Kidney capillary endothelial cell (primary cell): ENCODE measurements at regions not wholly inside any gene's neighbourhood (a gene's known extent, or its start where the extent isn't known, plus 50 kb on each side); places are given as distances from the start of the nearest gene placed in this dataset.
"Not testable (repeated sequence)": the region's sequence is repeated elsewhere in the genome, so short reads cannot be mapped to it uniquely, and the experiment has no call there.

Experiments used
- DNase-seq: peaks from one replicate; pipeline ENCODE4 v3.0.0-alpha.2; 2018; ENCODE audit warnings: low spot score

DNA sequence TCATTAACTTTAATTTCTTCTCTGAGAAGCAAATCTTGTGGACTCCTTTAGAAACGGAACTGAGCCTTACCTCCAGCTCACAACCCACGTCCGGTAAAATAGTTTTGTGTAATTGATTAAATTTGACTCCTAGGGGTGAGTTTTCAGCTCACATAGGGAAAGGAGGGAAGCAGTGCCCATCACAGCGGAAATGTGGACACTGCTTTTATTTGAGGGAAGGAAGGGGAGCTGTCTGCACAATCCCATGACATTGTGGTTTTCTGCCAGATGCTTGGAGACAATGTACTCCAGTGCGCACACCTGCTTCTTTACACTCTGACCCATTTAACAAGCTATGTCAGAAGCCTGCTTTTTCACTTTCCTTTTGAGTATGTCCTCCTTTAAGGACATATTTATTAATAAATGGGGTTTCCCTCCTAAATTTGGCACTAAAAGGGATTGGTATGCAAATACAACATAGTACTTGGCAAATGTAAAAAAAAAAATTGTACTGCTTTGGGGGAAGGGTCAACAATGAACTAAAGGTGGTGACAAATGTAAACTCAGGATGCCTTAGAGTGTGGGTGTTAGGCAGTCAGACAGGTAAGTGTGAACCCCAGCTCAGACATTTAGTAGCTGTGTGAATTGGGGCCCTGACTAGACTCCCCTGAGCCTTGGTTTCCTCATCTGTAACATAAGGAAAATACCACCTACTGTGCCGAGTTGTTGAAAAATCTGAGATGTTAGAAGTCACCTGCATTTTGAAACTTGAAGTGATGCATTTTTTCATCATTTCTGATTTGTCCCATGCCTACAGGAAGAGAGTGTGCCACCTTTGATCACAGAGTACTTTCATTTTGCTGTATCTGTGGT is 90.2 kb upstream of the KLF6 start:
- no peak for DNase-seq

GRCh38 chr10:3874610-3874989 is 89.6 kb upstream of the KLF6 start:
- not testable (repeated sequence) for DNase-seq

GRCh38 chr10:3873728-3874461 is 88.9 kb upstream of the KLF6 start:
- no peak for DNase-seq

DNA sequence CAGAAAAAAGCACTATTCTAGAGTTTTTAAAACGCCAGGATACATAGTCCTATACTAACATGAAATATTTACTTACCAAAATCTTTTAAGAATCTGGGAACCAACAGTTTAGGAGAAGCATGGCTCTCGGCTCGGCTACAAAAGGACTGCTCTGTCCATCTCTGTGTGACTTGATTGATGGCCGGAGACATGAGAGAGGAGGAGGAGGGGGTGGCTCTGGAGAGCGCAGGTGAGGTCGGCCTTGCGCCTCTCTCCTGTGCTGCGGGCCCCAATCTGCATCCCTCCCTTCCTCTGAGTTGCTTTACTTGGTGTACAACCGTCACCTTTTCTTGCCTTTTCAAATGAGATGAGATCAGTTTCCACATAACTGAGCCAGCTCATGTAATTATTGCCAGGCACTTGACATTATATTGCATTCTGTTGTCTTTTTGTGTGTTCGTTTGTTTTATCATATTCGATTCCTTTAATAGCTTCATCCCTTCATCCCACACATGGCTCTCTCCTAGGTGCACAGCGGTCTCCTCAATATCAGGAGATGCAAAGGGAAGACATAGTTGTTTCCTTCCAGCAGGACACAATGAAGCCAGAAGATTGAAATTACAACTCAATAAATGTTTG is 87.8 kb upstream of the KLF6 start:
- DNase-seq, result no peak

GRCh38 chr10:3871424-3871996 is 86.5 kb upstream of the KLF6 start:
- no peak for DNase-seq

GRCh38 chr10:3869036-3869435 is 84.0 kb upstream of the KLF6 start:
- no peak for DNase-seq

GRCh38 chr10:3868271-3868664 is 83.3 kb upstream of the KLF6 start:
- no peak for DNase-seq

GRCh38 chr10:3867454-3868270 is 82.7 kb upstream of the KLF6 start:
- DNase-seq, result no peak

- DNase-seq, result no peak
These were observed 81.3 kb upstream of the KLF6 start for GRCh38 chr10:3866332-3866731.

DNA sequence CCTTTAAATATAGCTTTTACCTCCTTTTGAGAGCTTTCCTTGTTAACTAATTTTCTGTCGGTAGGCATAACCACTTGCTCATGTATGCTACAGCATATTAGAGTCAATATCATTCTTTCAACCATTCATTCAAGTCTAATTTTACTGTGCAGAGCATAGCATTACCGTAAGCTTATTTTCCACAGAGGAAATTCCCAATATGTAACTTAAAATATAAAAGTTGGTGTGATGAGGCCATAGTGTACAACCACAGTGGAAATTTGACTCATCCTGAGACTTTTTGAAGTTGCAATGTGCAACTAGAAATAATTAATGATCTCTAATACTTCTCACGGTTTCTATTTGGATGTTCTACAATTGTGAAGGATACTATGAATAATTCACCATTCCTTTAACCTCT is 80.6 kb upstream of the KLF6 start:
- no peak for DNase-seq

GRCh38 chr10:3861795-3862194 is 76.8 kb upstream of the KLF6 start:
- no peak for DNase-seq

DNA sequence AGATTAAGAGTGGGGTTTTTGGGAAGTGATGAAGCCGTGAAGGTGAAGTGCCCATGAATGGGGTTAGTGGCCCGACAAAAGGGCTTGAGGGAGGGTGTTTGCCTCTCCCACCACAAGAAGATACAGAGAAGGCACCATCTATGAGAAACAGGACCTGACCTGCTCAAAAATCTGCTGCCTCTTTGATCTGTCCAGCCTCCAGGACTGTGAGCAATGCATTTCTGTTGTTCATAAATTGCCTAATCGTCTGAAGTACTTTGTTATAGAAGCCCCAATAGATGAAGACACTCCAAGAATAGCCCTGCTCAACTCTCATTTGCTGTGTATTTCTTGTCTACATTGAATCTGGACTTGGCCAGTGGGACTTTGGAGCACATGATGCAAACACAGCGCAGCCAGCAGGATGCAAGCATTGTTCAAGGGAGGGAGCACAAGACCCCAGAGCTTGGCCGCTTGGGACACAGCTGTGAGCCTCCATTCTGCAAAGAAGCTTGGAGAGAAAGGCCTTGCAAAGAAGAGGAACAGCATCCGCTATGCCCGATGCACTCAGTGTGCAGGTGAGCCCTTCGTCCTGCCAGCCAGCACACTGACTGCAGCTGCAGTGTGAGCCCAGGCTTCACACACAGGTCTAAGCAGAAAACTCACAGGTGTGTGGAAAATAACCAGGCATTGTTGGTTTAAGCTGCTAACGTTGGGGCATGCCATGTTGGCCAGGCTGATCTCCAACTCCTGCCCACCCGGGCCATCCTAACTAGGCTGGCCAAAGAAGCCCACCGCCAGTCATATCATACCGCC is 73.2 kb upstream of the KLF6 start:
- DNase-seq, result no peak

DNA sequence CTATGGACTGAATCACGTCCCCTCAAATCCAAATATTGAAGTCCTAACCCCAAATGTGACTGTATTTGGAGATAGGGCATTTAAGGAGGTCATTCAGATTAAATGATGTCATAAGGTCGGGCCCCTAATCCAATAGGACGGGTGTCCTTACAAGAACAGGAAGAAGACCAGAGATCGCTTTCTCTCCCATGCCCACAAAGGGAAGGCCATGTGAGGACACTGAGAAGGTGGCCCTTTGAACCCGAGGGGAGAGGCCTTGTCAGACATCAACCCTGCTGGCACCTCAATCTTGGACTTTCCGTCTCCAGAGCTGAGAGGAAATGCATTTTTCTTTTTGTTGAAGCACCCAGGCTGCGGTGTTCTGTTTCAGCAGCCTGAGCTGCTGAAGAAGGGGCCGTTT is 72.3 kb upstream of the KLF6 start:
- no peak for DNase-seq

DNA sequence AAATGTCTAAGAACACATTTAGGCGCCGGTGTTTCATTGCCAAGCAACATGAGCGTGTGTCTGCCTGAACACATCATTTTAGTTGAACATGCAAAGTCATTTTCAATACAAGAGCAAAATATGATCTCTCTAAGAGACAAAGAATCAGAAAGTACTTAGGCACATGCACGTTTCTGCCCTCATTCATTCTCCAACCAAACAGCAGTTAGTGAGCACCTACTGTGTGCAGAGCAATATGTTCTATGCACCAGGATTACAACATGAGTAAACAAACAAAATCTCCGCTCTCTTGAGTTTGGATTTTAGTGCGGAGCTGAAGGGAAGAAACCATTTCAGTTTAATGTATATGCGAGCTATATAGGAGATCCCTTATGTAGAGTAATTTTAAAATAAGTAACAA is 71.6 kb upstream of the KLF6 start:
- DNase-seq, result no peak

GRCh38 chr10:3853547-3854303 is 68.7 kb upstream of the KLF6 start:
- DNase-seq, result no peak

DNA sequence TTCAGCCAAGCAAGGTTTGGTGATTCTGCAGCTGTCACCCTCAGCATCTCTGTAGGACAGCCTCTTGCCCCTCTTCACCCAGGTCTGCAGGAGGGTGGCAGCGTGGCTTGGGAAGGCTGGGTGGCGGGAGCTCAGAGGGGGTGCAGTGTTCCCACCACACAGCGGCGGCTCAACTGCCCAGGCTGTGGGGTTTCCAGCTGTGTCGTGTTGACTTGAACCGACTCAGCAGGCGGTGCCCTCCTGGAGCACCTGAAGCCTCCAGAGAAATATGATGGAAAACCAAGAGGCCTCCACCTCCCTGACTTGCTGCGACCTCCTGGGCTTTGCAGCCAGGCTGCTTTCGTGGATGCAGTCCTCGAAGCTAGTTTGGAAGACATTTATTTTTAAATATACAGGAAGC is 68.0 kb upstream of the KLF6 start:
- no peak for DNase-seq

GRCh38 chr10:3852147-3852904 is 67.3 kb upstream of the KLF6 start:
- peak; percentile 93 for DNase-seq

DNA sequence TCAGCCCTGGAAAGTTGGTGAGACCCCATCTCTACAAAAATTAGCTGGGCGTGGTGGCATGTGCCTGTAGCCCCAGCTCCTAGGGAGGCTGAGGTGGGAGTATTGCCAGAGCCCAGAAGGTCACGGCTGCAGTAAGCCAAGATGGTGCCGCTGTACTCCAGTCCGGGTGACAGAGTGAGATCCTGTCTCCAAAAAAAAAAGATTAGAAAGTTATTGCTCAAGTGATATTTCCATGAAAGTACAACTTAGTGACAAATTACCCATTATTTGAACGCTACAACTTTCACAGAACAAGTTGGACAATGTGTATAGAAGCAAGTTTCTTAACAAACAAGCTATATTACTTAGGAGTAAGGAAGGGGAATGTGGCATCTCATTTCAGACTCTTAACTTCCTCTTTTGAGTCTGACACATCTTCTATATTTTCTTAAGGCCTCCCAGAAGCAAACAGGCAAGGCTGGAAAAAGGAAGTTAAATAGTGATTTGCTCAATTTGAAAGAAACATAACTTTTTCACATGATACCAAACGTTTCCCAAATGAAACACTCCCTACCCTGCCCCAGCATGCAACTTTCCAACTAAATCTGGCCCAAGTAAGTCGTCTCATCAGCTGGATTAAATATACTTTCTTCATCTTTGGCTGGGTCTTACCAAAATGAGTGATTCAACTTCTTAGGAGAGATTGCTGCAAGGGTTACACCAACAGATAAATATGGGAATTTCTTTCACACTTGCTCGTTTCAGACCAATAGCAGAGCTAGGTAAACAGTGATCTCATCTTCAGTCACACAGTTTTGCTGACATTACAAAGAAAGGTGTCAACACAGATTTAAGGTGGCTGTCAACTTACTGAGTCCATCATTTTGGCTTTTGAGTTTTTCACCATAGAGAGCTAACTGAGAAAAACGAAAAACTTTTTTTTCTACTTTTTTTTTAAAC is 66.3 kb upstream of the KLF6 start:
- DNase-seq, result peak; percentile 33
